PC-3 (cell line): ENCODE measurements at regions not wholly inside any gene's neighbourhood (a gene's known extent, or its start where the extent isn't known, plus 50 kb on each side); places are given as distances from the start of the nearest gene placed in this dataset.

Experiments
- ATAC-seq: fragments of 200-7000 bp; cut with Tn5 transposase; 2 replicates; pipeline ENCODE4 v1.9.1; 2020; ENCODE audit warnings: mild to moderate bottlenecking, moderate library complexity
- BruUV-seq: library from RNA; stranded (reverse); fragments of 400-500 nt; replicated peaks from 2 replicates; lab custom pipeline; 2021; lab: Mats Ljungman, UMichigan
- CTCF ChIA-PET: fragments of 300-600 bp; sonication (Branson Sonifier 250); formaldehyde crosslinking; loops from one replicate; lab custom pipeline; 2022; ENCODE audit warnings: antibody characterized with exemption; lab: Charles Lee
- POLR2A ChIA-PET: fragments of 300-600 bp; sonication (Branson Sonifier 250); formaldehyde crosslinking; loops from one replicate; lab custom pipeline; 2022; ENCODE audit warnings: antibody characterized with exemption; ENCODE audit not compliant: unreplicated experiment; lab: Charles Lee
- DNase-seq: peaks from one replicate; pipeline ENCODE4 v3.0.0-alpha.2; 2015
- H2AFZ ChIP-seq: fragments of 300-600 bp; sonication (generic); 2 replicates; pipeline ENCODE4 v1.6.0; 2016; ENCODE audit warnings: antibody characterized with exemption, low read length
- H3F3A ChIP-seq: fragments of 300-600 bp; sonication (generic); one replicate; pipeline ENCODE4 v1.6.0; 2017; ENCODE audit warnings: antibody characterized with exemption, low read length, control low read depth, mild to moderate bottlenecking; ENCODE audit not compliant: unreplicated experiment
- H3K27ac ChIP-seq: fragments of 300-600 bp; sonication (generic); 2 replicates; pipeline ENCODE4 v1.5.1; 2016; ENCODE audit warnings: mild to moderate bottlenecking, low read length
- H3K27me3 ChIP-seq: fragments of 300-600 bp; sonication (generic); 2 replicates; pipeline ENCODE4 v1.6.1; 2016; ENCODE audit warnings: low read length, mixed read lengths
- H3K36me3 ChIP-seq: fragments of 300-600 bp; sonication (generic); 2 replicates; pipeline ENCODE4 v1.6.1; 2016; ENCODE audit warnings: low read depth, mixed run types, low read length, mixed read lengths
- H3K4me1 ChIP-seq: fragments of 300-600 bp; sonication (generic); 2 replicates; pipeline ENCODE4 v1.5.1; 2016; ENCODE audit warnings: low read length; ENCODE audit not compliant: insufficient read depth
- H3K4me2 ChIP-seq: fragments of 300-600 bp; sonication (generic); 2 replicates; pipeline ENCODE4 v1.6.0; 2016; ENCODE audit warnings: low read length
- H3K4me3 ChIP-seq: fragments of 300-600 bp; sonication (generic); 2 replicates; pipeline ENCODE4 v1.5.1; 2016; ENCODE audit warnings: mild to moderate bottlenecking, low read length, mixed read lengths
- H3K79me2 ChIP-seq: fragments of 300-600 bp; sonication (generic); 2 replicates; pipeline ENCODE4 v1.6.1; 2017; ENCODE audit warnings: low read length, mixed read lengths
- H3K9ac ChIP-seq: fragments of 300-600 bp; sonication (generic); 2 replicates; pipeline ENCODE4 v1.6.0; 2016; ENCODE audit warnings: mild to moderate bottlenecking, low read length
- H3K9me2 ChIP-seq: fragments of 300-600 bp; sonication (generic); replicated peaks from 2 replicates; pipeline ENCODE4 v1.6.1; 2016; ENCODE audit warnings: mixed run types, low read length, mixed read lengths
- H3K9me3 ChIP-seq: fragments of 300-600 bp; sonication (generic); 2 replicates; pipeline ENCODE4 v1.6.1; 2016; ENCODE audit warnings: low read length, mixed read lengths
- H4K20me1 ChIP-seq: fragments of 300-600 bp; sonication (generic); 2 replicates; pipeline ENCODE4 v1.6.1; 2016; ENCODE audit warnings: low read length, mixed read lengths
- EZH2 ChIP-seq: fragments of 300-600 bp; sonication (generic); IDR thresholded peaks from one replicate; pipeline ENCODE4 v1.6.1; 2017; ENCODE audit warnings: antibody characterized with exemption, mild to moderate bottlenecking, low read length; ENCODE audit not compliant: unreplicated experiment
- EZH2phosphoT487 ChIP-seq: fragments of 300-600 bp; sonication (generic); IDR thresholded peaks from 2 replicates; pipeline ENCODE4 v1.6.1; 2018; ENCODE audit warnings: mild to moderate bottlenecking, antibody characterized with exemption, low read length, borderline replicate concordance
- intact Hi-C: fragments of 100-400 bp; cut with micrococcal nuclease; formaldehyde crosslinking; loops from 2 replicates; pipeline ENCODE4 v1.9.0; 2023
- TF ChIP-seq, protein P1 (sequence below): fragments of 300-600 bp; sonication (generic); conservative IDR thresholded peaks from 2 replicates; pipeline ENCODE4 v1.5.1; 2017; ENCODE audit warnings: antibody characterized with exemption, low read depth, mild to moderate bottlenecking, low read length

- no TSS peak for BruUV-seq
- intact Hi-C loops = no loop called here
- DNase-seq = no peak
- CTCF ChIA-PET = no interaction called here
- peaks cover 3% of the 10 kb centered on the region; the same call in 1 of the 2 replicates for H3K9me3 ChIP-seq
- no peak for ATAC-seq
- no peaks in the 10 kb centered on the region for H4K20me1 ChIP-seq
- H3K27ac ChIP-seq = no peak overlapping the region
- no peaks in the 10 kb centered on the region for H3K4me1 ChIP-seq
- no peak overlapping the region for H3K9ac ChIP-seq
- no peak overlapping the region for H3K4me3 ChIP-seq
- TF ChIP-seq, protein P1, sequence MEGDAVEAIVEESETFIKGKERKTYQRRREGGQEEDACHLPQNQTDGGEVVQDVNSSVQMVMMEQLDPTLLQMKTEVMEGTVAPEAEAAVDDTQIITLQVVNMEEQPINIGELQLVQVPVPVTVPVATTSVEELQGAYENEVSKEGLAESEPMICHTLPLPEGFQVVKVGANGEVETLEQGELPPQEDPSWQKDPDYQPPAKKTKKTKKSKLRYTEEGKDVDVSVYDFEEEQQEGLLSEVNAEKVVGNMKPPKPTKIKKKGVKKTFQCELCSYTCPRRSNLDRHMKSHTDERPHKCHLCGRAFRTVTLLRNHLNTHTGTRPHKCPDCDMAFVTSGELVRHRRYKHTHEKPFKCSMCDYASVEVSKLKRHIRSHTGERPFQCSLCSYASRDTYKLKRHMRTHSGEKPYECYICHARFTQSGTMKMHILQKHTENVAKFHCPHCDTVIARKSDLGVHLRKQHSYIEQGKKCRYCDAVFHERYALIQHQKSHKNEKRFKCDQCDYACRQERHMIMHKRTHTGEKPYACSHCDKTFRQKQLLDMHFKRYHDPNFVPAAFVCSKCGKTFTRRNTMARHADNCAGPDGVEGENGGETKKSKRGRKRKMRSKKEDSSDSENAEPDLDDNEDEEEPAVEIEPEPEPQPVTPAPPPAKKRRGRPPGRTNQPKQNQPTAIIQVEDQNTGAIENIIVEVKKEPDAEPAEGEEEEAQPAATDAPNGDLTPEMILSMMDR = no peak
- TF ChIP-seq EZH2 (no peak), EZH2phosphoT487 (no peak)
- H3K27me3 ChIP-seq = peaks cover 39% of the 10 kb centered on the region; the same call in 1 of the 2 replicates
- H3K9me2 ChIP-seq = 0 out of 2 replicates have a peak, but pooled peaks cover 3% of the 10 kb centered on the region
- H3F3A ChIP-seq = no peaks in the 10 kb centered on the region
- no peaks in the 10 kb centered on the region for H3K79me2 ChIP-seq
- H2AFZ ChIP-seq = no peak overlapping the region
- H3K36me3 ChIP-seq = no peaks in the 10 kb centered on the region
- POLR2A ChIA-PET = no interaction called here
- H3K4me2 ChIP-seq = no peak overlapping the region
Observed at GRCh38 chr5:38119836-38120235, 138.5 kb upstream of the EGFLAM start.

- TF ChIP-seq EZH2 (no peak), EZH2phosphoT487 (no peak)
- TF ChIP-seq, protein P1 = no peak
- H3K4me3 ChIP-seq = no peak overlapping the region
- peaks cover 3% of the 10 kb centered on the region; the same call in 1 of the 2 replicates for H3K9me3 ChIP-seq
- H3K4me1 ChIP-seq = no peaks in the 10 kb centered on the region
- intact Hi-C loops = no loop called here
- H3K9ac ChIP-seq = no peak overlapping the region
- H3F3A ChIP-seq = no peaks in the 10 kb centered on the region
- no peak overlapping the region for H3K27ac ChIP-seq
- CTCF ChIA-PET = no interaction called here
- no TSS peak for BruUV-seq
- H3K79me2 ChIP-seq = no peaks in the 10 kb centered on the region
- peaks cover 58% of the 10 kb centered on the region; the same call in 1 of the 2 replicates for H3K27me3 ChIP-seq
- H4K20me1 ChIP-seq = no peaks in the 10 kb centered on the region
- no peak overlapping the region for H2AFZ ChIP-seq
- H3K9me2 ChIP-seq = 0 out of 2 replicates have a peak, but pooled peaks cover 3% of the 10 kb centered on the region
- no peak for ATAC-seq
- H3K36me3 ChIP-seq = no peaks in the 10 kb centered on the region
- DNase-seq = no peak
- POLR2A ChIA-PET = no interaction called here
- no peak overlapping the region for H3K4me2 ChIP-seq
Observed at GRCh38 chr5:38117784-38118479, 140.4 kb upstream of the EGFLAM start.

DNA sequence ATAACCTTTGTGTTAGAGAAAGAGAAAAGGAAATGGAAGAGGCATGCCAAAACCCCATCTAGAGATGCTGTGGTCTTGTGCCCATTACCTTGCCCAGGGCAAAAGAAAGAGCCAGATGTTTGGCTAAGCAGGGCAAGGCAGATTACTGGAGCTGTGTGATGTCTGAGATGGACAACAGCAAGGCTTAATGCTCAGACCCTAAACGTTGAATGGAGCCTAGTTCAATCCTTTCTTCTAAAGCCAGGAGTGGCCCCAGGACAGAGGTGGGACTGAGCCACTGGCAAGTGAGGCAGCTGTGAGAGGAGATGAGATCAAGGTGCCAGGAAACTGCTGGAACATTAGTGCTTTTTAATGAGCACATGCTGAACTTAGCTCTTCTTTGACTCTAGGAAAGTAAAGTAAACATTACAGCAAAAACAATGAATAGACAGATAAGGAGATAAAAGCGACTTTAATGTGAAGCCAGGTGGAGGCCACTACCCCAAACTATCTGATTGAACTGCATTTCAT lies 143.0 kb upstream of the EGFLAM start:
- no peak for ATAC-seq
- POLR2A ChIA-PET = no interaction called here

More for the DNA sequence above, 143.0 kb upstream of the EGFLAM start:
- peaks cover 63% of the 10 kb centered on the region for H3K27me3 ChIP-seq
- no TSS peak for BruUV-seq
- no peak for DNase-seq
- H3K4me3 ChIP-seq = no peak overlapping the region
- H4K20me1 ChIP-seq = no peaks in the 10 kb centered on the region
- no peak overlapping the region for H3K9ac ChIP-seq
- H3K79me2 ChIP-seq = no peaks in the 10 kb centered on the region
- no peak overlapping the region for H3K27ac ChIP-seq
- no peak overlapping the region for H2AFZ ChIP-seq
- H3K36me3 ChIP-seq = no peaks in the 10 kb centered on the region
- no peaks in the 10 kb centered on the region for H3K4me1 ChIP-seq
- H3F3A ChIP-seq = no peaks in the 10 kb centered on the region
- intact Hi-C loops = no loop called here
- CTCF ChIA-PET = no interaction called here
- H3K9me2 ChIP-seq = no peaks in the 10 kb centered on the region
- no peaks in the 10 kb centered on the region for H3K9me3 ChIP-seq
- TF ChIP-seq EZH2 (no peak), EZH2phosphoT487 (no peak)
- TF ChIP-seq, protein P1 = no peak
- no peak overlapping the region for H3K4me2 ChIP-seq
